HFF-Myc (cell line): ENCODE measurements at regions not wholly inside any gene's neighbourhood (a gene's known extent, or its start where the extent isn't known, plus 50 kb on each side); places are given as distances from the start of the nearest gene placed in this dataset.

ENCODE experiments used
- DNase-seq: peaks from one replicate; pipeline ENCODE4 v3.0.0-alpha.2; 2011; ENCODE audit warnings: low read depth; ENCODE audit errors: extremely low read depth
- H3K4me3 ChIP-seq: replicated peaks from 2 replicates; pipeline ENCODE4 v1.5.1; 2011; ENCODE audit warnings: low read depth, mild to moderate bottlenecking, control low read depth, low read length
- CTCF ChIP-seq: IDR thresholded peaks from 2 replicates; pipeline ENCODE4 v1.5.1; 2012; ENCODE audit warnings: mild to moderate bottlenecking, low read depth, low read length, control low read depth; ENCODE audit errors: missing control alignments

GRCh38 chr5:58114324-58114723 is 345.6 kb downstream of the PLK2 start:
- TF ChIP-seq CTCF = no peak
- DNase-seq = no peak
- no peak overlapping the region for H3K4me3 ChIP-seq

GRCh38 chr5:58113172-58113571 is 346.7 kb downstream of the PLK2 start:
- H3K4me3 ChIP-seq = no peak overlapping the region
- DNase-seq = no peak
- no peak for TF ChIP-seq CTCF

DNA sequence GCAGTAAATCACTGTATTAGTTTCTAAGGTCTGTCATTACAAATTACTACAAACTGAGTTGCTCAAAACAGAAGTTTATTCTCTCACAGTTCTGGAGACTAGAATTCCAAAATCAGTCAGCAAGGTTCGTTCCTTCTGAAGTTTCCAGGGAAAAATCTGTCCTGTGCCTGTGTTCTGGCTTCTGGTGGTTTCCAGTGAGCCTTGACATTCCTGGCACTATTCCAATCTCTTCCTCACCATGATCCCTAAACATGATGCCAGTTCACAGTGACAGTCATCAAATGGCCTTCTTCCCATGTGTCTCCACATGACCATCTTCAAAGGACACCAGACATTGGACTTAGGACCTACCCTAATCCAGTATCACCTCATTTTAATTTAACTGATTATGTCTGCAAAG is 351.4 kb downstream of the PLK2 start:
- no peak for TF ChIP-seq CTCF
- DNase-seq = no peak
- no peak overlapping the region for H3K4me3 ChIP-seq

DNA sequence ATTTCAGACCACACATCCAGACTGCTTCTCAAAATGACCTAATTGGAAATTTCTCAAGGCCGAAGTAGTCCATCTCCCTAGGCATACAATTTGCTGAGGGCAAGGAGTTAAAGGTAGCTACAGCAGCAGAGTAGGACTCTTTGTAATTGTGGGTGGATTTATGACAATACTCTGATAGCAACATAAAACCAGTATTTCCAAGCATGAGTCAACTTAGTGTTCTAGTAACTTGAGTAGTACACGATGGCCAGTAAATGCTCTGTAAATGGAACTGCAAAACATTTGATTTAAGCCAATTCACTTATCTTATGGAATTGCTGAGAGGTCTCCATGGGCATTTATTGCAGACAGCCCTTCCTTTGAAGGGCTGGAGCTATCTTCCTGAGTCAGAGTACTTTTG is 352.2 kb downstream of the PLK2 start:
- DNase-seq = no peak
- no peak for TF ChIP-seq CTCF
- no peak overlapping the region for H3K4me3 ChIP-seq

GRCh38 chr5:58106754-58107410 is 353.0 kb downstream of the PLK2 start:
- TF ChIP-seq CTCF = no peak
- DNase-seq = no peak
- no peak overlapping the region for H3K4me3 ChIP-seq

DNA sequence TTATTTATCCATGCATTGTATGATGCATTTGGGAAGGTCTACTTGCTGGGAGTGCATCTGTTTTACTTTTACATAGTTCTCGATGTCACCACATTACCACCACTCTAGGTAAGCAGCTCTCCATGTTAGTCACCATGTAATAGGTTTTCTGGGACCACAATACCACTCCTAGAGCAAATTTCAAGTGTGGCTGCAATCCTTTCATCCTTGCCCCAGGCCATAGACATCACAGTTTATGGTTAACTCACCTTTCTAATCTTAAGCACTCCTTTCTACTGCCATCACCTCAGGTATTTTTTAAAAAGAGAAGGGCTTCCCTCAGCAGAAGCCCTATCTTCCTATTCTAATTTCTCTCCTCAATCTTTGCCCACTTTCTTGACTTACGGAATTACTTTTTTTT is 354.1 kb downstream of the PLK2 start:
- DNase-seq = no peak
- no peak for TF ChIP-seq CTCF
- no peak overlapping the region for H3K4me3 ChIP-seq

GRCh38 chr5:58099257-58099656 is 360.6 kb downstream of the PLK2 start:
- DNase-seq = no peak
- no peak overlapping the region for H3K4me3 ChIP-seq
- TF ChIP-seq CTCF = no peak
